BJ (cell line): ENCODE measurements at regions not wholly inside any gene's neighbourhood (a gene's known extent, or its start where the extent isn't known, plus 50 kb on each side); places are given as distances from the start of the nearest gene placed in this dataset.

Experiments
- CTCF ChIA-PET: fragments of 350-600 bp; formaldehyde crosslinking; extraction: SDS; loops from one replicate; lab custom pipeline; 2021; ENCODE audit warnings: antibody characterized with exemption, inconsistent platforms; lab: Yijun Ruan, JAX
- POLR2A ChIA-PET: fragments of 300-600 bp; sonication (Branson Sonifier 250); formaldehyde crosslinking; extraction: SDS; loops from one replicate; lab custom pipeline; 2021; ENCODE audit warnings: antibody characterized with exemption; lab: Charles Lee
- DNase-seq: peaks from one replicate; pipeline ENCODE4 v3.0.0-alpha.2; 2011; ENCODE audit warnings: low read depth
- H3K27me3 ChIP-seq: 2 replicates; pipeline ENCODE4 v1.6.0; 2011; ENCODE audit warnings: low read length; ENCODE audit not compliant: control insufficient read depth, insufficient read depth
- H3K36me3 ChIP-seq: 2 replicates; pipeline ENCODE4 v1.5.1; 2011; ENCODE audit warnings: low read length; ENCODE audit not compliant: control insufficient read depth, insufficient read depth
- H3K4me3 ChIP-seq: 2 replicates; pipeline ENCODE4 v1.5.1; 2011; ENCODE audit warnings: low read depth, mild to moderate bottlenecking, control low read depth, low read length
- CTCF ChIP-seq: IDR thresholded peaks from 2 replicates; pipeline ENCODE4 v1.5.1; 2011; ENCODE audit warnings: low read depth, mild to moderate bottlenecking, control low read depth, inconsistent platforms, low read length, moderate library complexity; ENCODE audit not compliant: insufficient read depth

GRCh38 chr13:34277936-34278335 is 460.0 kb downstream of the RFC3 start:
- ChIA-PET CTCF (no interaction called here), POLR2A (no interaction called here)
- no peak for TF ChIP-seq CTCF
- Histone ChIP-seq H3K36me3 (no peaks in the 10 kb centered on the region), H3K4me3 (no peak overlapping the region), H3K27me3 (no peaks in the 10 kb centered on the region)
- no peak for DNase-seq

DNA sequence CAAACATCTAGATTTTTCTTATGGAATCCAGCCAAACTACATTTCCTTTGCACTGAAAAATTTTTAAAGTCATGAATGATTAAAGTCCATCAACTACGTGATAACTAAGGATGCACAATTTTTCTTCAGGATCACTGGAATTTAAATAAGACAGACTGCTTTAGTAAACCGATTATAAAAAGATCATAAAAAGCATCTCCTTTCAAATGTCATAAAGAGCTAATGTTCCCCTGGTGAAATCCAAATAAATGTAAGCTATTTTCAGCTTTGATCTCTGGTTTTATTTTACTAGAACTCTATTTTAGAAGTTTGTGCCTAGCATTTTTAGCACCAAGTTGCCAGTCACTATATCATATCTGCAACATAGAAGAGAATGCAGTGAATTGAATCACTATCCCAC is 460.8 kb downstream of the RFC3 start:
- DNase-seq = no peak
- TF ChIP-seq CTCF = no peak
- Histone ChIP-seq H3K27me3 (no peaks in the 10 kb centered on the region), H3K4me3 (no peak overlapping the region), H3K36me3 (no peaks in the 10 kb centered on the region)
- ChIA-PET POLR2A (no interaction called here), CTCF (no interaction called here)

DNA sequence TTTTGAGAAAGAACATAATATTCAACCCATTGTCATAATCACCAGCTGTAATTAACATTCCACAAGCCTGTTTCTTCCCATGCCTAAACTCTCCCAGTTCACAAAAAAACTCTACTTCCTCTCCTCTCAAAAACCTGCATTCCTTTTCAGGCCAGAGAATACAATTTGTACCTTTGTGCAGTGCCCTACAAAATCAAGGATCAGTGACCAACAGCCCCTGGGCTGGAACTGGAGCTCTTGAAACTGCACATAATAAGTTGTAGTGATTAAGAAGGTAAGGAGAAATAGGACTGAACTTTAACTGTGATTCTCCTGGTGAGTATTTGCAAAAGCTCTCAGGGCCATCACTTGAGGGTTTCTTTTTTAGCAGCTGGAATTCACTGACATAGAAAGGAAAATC is 472.7 kb downstream of the RFC3 start:
- TF ChIP-seq CTCF = no peak
- Histone ChIP-seq H3K36me3 (no peaks in the 10 kb centered on the region), H3K27me3 (no peaks in the 10 kb centered on the region), H3K4me3 (no peak overlapping the region)
- DNase-seq = no peak
- CTCF ChIA-PET = no interaction called here
- POLR2A ChIA-PET = no interaction called here

- Histone ChIP-seq H3K27me3 (no peaks in the 10 kb centered on the region), H3K4me3 (no peak overlapping the region), H3K36me3 (no peaks in the 10 kb centered on the region)
- ChIA-PET POLR2A (no interaction called here), CTCF (no interaction called here)
- no peak for DNase-seq
- TF ChIP-seq CTCF = no peak
These were observed 476.7 kb downstream of the RFC3 start for GRCh38 chr13:34294483-34295129.

DNA sequence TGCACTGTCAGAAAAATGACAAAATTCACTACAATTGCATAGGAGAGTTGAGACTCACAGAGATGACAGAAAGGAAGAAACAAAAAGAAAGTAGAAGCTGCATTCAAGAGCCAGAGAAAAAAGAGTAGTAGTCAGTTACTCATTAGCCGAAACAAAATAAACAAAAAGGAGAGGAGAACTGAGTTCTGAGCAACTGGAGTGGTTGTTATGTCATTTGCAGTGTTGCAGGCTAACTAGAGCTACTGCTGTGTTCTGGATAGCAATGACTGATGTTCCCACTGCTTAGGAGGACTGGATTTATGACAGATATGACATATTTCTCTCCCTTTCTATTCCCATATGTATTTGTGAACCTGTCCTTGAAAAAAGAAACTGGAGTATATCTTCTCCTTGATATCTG is 482.6 kb downstream of the RFC3 start:
- H3K27me3 ChIP-seq = no peaks in the 10 kb centered on the region
- H3K36me3 ChIP-seq = no peaks in the 10 kb centered on the region
- no peak for TF ChIP-seq CTCF
- DNase-seq = no peak
- no peak overlapping the region for H3K4me3 ChIP-seq
- ChIA-PET POLR2A (no interaction called here), CTCF (interaction anchor here (0.6 kb wide), 1 partner anchor 217 kb away, joined by 3 read pairs; no protein-coding TSS in a partner anchor)
